Transverse colon (tissue), 4 donors: ENCODE measurements at regions not wholly inside any gene's neighbourhood (a gene's known extent, or its start where the extent isn't known, plus 50 kb on each side); places are given as distances from the start of the nearest gene placed in this dataset.
A peak's percentile ranks its signal among the peaks of the same experiment; 100 is the strongest.

ENCODE experiments used
- DNase-seq: peaks from one replicate; pipeline ENCODE4 v3.0.0-alpha.2; 2019
- H3K27ac ChIP-seq, 4 donors: fragments of 200-600 bp; sonication (generic); 2 replicates each; pipeline ENCODE4 v1.5.1; 2016 to 2018; ENCODE audit warnings: inconsistent platforms in 4 of 4
- H3K27me3 ChIP-seq: fragments of 200-600 bp; sonication (generic); 2 replicates; pipeline ENCODE4 v1.5.1; 2017; ENCODE audit warnings: inconsistent platforms
- H3K36me3 ChIP-seq, 4 donors: fragments of 200-600 bp; sonication (generic); 2 replicates each; pipeline ENCODE4 v1.5.1; 2017 to 2019; ENCODE audit warnings: inconsistent platforms in 4 of 4
- H3K4me1 ChIP-seq, 4 donors: fragments of 200-600 bp; sonication (generic); 2 replicates each; pipeline ENCODE4 v1.5.1; 2017 to 2020; ENCODE audit warnings: inconsistent platforms in 4 of 4
- H3K4me3 ChIP-seq, 4 donors: fragments of 200-600 bp; sonication (generic); 1 replicate in 1 of 4; 2 replicates in 3 of 4; pipeline versions ENCODE4 v1.5.1 to v1.6.1; 2017 to 2019; ENCODE audit warnings: inconsistent platforms in 4 of 4
- H3K9me3 ChIP-seq, 2 donors: fragments of 200-600 bp; sonication (generic); 2 replicates each; pipeline ENCODE4 v1.5.1; 2017 to 2019; ENCODE audit warnings: inconsistent platforms in 2 of 2
- CTCF ChIP-seq, 5 experiments: fragments of 200-600 bp in 3 of 5; fragments of 450-650 bp in 2 of 5; sonication (generic) in 3 of 5; IDR thresholded peaks; 1 replicate in 2 of 5; 2 replicates in 3 of 5; pipeline ENCODE4 v1.5.1; 2016 to 2017; ENCODE audit warnings: antibody characterized with exemption in 5 of 5, inconsistent platforms in 3 of 5, mild to moderate bottlenecking in 2 of 5, moderate library complexity in 1 of 5
- EP300 ChIP-seq: sonication (generic); formaldehyde crosslinking; IDR thresholded peaks from one replicate; pipeline ENCODE4 v1.6.1; 2017; ENCODE audit warnings: antibody characterized with exemption, low read depth
- POLR2A ChIP-seq: fragments of 450-650 bp; IDR thresholded peaks from one replicate; pipeline ENCODE4 v1.6.1; 2016; ENCODE audit warnings: antibody characterized with exemption, mild to moderate bottlenecking, moderate library complexity
- POLR2AphosphoS5 ChIP-seq, 3 donors: sonication (generic); formaldehyde crosslinking; IDR thresholded peaks; one replicate each; pipeline ENCODE4 v1.6.1; 2016; ENCODE audit warnings: antibody characterized with exemption in 3 of 3
- WGBS, 2 donors: methylation state at CpG; one replicate each; pipeline ENCODE4 v1.1.5; 2018; ENCODE audit warnings: low coverage in 1 of 2; 5-methylcytosine and 5-hydroxymethylcytosine counted together
- in situ Hi-C, 4 donors: fragments of 200-750 bp; cut with MboI; loops; one replicate each; pipeline versions ENCODE4 v1.15.0 to v1.15.1; 2017; ENCODE audit warnings: low sequenced_read_pairs in 3 of 4, low pct_ligation_motif_present in 1 of 4, low pct_unique_long_range_greater_than_20kb in 1 of 4
- intact Hi-C: fragments of 100-400 bp; cut with DNase I; formaldehyde crosslinking; loops from one replicate; pipeline ENCODE4 v1.15.1; 2023; ENCODE audit warnings: low total_unique reads

GRCh38 chr2:226618875-226619605 lies 180.6 kb downstream of the IRS1 start:
- 41 to 50% methylated on average over 2 of the region's 2 CpGs for WGBS, 2 donors
- Histone ChIP-seq H3K36me3 (no peaks in the 10 kb centered on the region), H3K4me1 (peaks cover 0 to 11% (median 5%) of the 10 kb centered on the region in 4 donors), H3K4me3 (no peak overlapping the region), H3K27ac (no peak overlapping the region), H3K9me3 (no peaks in the 10 kb centered on the region), H3K27me3 (no peaks in the 10 kb centered on the region)
- no peak for TF ChIP-seq POLR2A
- peak in 1 of 3 donors; percentile 17 for TF ChIP-seq POLR2AphosphoS5 (IDR thresholded peaks at IDR 0.05)
- no peak for DNase-seq
- in situ Hi-C loops = no loop called here
- intact Hi-C loops = no loop called here

- in situ Hi-C loops (no loop called here), intact Hi-C loops (no loop called here)
- H3K4me3 ChIP-seq = no peak overlapping the region
- no peak overlapping the region for H3K27ac ChIP-seq
- H3K27me3 ChIP-seq = no peaks in the 10 kb centered on the region
- H3K9me3 ChIP-seq = no peaks in the 10 kb centered on the region
- H3K36me3 ChIP-seq = no peaks in the 10 kb centered on the region
- H3K4me1 ChIP-seq = peaks cover 0 to 11% (median 5%) of the 10 kb centered on the region in 4 donors
- TF ChIP-seq POLR2A = no peak
- TF ChIP-seq CTCF (IDR thresholded peaks at IDR 0.05) = no peak
- TF ChIP-seq EP300 = no peak
- TF ChIP-seq POLR2AphosphoS5 (IDR thresholded peaks at IDR 0.05) = no peak
- no peak for DNase-seq
- WGBS, 2 donors = 54 to 55% methylated on average over 6 of the region's 6 CpGs
These were observed 181.1 kb downstream of the IRS1 start for GRCh38 chr2:226618544-226618874.

- H3K4me1 ChIP-seq = peaks cover 0 to 5% (median 2%) of the 10 kb centered on the region in 4 donors
- H3K27me3 ChIP-seq = no peaks in the 10 kb centered on the region
- TF ChIP-seq EP300 (no peak), CTCF (IDR thresholded peaks at IDR 0.05) (no peak), POLR2AphosphoS5 (IDR thresholded peaks at IDR 0.05) (no peak), POLR2A (no peak)
- no peaks in the 10 kb centered on the region for H3K9me3 ChIP-seq
- WGBS, 2 donors = 72 to 100% methylated on average over 1 to 2 of the region's 2 CpGs
- H3K4me3 ChIP-seq = no peak overlapping the region
- no peak for DNase-seq
- in situ Hi-C loops = no loop called here
- intact Hi-C loops = no loop called here
- H3K27ac ChIP-seq = no peak overlapping the region
- no peaks in the 10 kb centered on the region for H3K36me3 ChIP-seq
These were observed 183.7 kb downstream of the IRS1 start for GRCh38 chr2:226615891-226616290.

- Histone ChIP-seq H3K4me1 (no peaks in the 10 kb centered on the region), H3K36me3 (no peaks in the 10 kb centered on the region), H3K27ac (no peak overlapping the region), H3K4me3 (no peak overlapping the region), H3K9me3 (no peaks in the 10 kb centered on the region), H3K27me3 (no peaks in the 10 kb centered on the region)
- intact Hi-C loops (no loop called here), in situ Hi-C loops (no loop called here)
- 92% methylated on average over 3 of the region's 3 CpGs for WGBS, 2 donors
- TF ChIP-seq POLR2A = no peak
- TF ChIP-seq CTCF (IDR thresholded peaks at IDR 0.05) = no peak
- no peak for TF ChIP-seq POLR2AphosphoS5 (IDR thresholded peaks at IDR 0.05)
- no peak for TF ChIP-seq EP300
- no peak for DNase-seq
These were observed 187.7 kb downstream of the IRS1 start for GRCh38 chr2:226611944-226612318.
